ENCODE measurements at regions not wholly inside any gene's neighbourhood (a gene's known extent, or its start where the extent isn't known, plus 50 kb on each side); places are given as distances from the start of the nearest gene placed in this dataset.

DNA sequence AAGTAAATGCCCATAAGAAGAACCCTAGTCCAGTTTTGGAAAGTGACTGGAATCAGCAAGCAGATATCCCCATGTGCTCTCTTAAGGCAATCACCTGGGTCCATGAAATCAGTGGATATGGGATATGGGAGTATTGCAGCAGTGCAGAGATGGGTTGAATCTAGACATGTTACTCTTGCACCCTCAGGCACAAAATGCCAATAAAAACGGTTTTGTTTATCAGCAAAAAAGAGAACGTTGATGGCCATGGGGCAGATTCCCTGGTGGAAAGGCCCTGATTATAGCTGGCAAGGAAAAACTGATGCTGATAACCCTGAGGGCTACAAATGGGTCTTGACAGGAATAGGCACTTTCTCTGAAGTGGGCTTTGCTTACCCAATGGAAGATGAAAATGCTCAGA, 380.2 kb upstream of the SEMA6D start (continued):
- TF ChIP-seq, protein P1, sequence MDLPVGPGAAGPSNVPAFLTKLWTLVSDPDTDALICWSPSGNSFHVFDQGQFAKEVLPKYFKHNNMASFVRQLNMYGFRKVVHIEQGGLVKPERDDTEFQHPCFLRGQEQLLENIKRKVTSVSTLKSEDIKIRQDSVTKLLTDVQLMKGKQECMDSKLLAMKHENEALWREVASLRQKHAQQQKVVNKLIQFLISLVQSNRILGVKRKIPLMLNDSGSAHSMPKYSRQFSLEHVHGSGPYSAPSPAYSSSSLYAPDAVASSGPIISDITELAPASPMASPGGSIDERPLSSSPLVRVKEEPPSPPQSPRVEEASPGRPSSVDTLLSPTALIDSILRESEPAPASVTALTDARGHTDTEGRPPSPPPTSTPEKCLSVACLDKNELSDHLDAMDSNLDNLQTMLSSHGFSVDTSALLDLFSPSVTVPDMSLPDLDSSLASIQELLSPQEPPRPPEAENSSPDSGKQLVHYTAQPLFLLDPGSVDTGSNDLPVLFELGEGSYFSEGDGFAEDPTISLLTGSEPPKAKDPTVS (IDR thresholded peaks at IDR 0.05; ENCODE audit: low read depth, low read length), result no peak
- no peak for TF ChIP-seq EED (IDR thresholded peaks at IDR 0.05; ENCODE audit: low read depth)

DNA sequence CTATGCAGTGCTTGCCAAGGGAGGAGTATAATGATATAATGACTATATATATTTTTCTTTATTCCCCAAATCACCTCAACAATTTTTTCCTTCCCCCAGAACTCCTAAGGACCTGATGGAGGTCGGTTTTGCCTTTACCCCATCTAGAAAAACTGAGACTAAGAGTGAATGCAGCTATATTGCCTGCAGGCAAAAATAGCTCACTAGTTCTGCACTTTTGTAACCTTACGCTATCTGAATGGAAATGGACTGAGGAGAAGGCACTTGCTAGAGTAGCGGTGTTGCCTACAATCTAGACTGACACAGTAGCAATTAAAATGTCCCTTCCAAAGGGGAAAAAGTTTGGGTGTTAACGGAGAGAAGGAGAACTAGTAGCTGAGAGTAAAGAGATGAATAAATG, 379.5 kb upstream of the SEMA6D start:
- Histone ChIP-seq H3K36me3 (ENCODE audit: control insufficient read depth in 2 of 2, insufficient read depth in 2 of 2, low read length in 1 of 2) (no peaks in the 10 kb centered on the region), H3K9ac (ENCODE audit: control insufficient read depth, insufficient read depth, low read length) (no peak overlapping the region), H3K79me2 (ENCODE audit: control insufficient read depth, insufficient read depth, low read length) (no peaks in the 10 kb centered on the region), H2AFZ (ENCODE audit: control insufficient read depth, low read depth, low read length) (no peak overlapping the region), H3K27me3 (replicated peaks in 1 of 2; ENCODE audit: control insufficient read depth in 2 of 2, insufficient read depth in 2 of 2, low read length in 1 of 2) (no peaks in the 10 kb centered on the region), H3K4me1 (ENCODE audit: control insufficient read depth, insufficient read depth, low read length) (no peaks in the 10 kb centered on the region), H3K4me2 (ENCODE audit: control insufficient read depth, insufficient read depth) (no peak overlapping the region), H3K4me3 (no peak overlapping the region), H3K9me3 (replicated peaks; ENCODE audit: control insufficient read depth, insufficient read depth, low read length) (no peaks in the 10 kb centered on the region), H3K27ac (ENCODE audit: control insufficient read depth, insufficient read depth) (no peak overlapping the region), H4K20me1 (ENCODE audit: control insufficient read depth, insufficient read depth) (no peaks in the 10 kb centered on the region)
- BruUV-seq (replicated peaks), result no TSS peak
- ChIA-PET CTCF (no interaction called here), RAD21 (ENCODE audit: unreplicated experiment) (no interaction called here), SMC1A (ENCODE audit: uncharacterized antibody, unreplicated experiment) (no interaction called here), POLR2A (no interaction called here)
- WGBS (ENCODE audit: insufficient coverage, insufficient replicate concordance, low lambda C conversion rate, missing lambda C conversion rate), result 26% methylated on average over 4 of the region's 4 CpGs
- no peak for FAIRE-seq
- no peak for DNase-seq (ENCODE audit: low read depth, low spot score)
- ATAC-seq, result no peak
- intact Hi-C loops (cut with micrococcal nuclease; ENCODE audit: unreplicated experiment), result no loop called here
- in situ Hi-C loops (cut with MboI), result no loop called here
- TF ChIP-seq EED (IDR thresholded peaks at IDR 0.05; ENCODE audit: low read depth) (no peak), KLF5 (IDR thresholded peaks at IDR 0.05; ENCODE audit: partially characterized antibody) (no peak), POLR2AphosphoS2 (IDR thresholded peaks at IDR 0.05; ENCODE audit: low read depth, low read length) (no peak), IKZF1 (conservative IDR thresholded peaks at IDR 0.05) (no peak), YBX1 (IDR thresholded peaks at IDR 0.05) (no peak)
- TF ChIP-seq, protein P2, sequence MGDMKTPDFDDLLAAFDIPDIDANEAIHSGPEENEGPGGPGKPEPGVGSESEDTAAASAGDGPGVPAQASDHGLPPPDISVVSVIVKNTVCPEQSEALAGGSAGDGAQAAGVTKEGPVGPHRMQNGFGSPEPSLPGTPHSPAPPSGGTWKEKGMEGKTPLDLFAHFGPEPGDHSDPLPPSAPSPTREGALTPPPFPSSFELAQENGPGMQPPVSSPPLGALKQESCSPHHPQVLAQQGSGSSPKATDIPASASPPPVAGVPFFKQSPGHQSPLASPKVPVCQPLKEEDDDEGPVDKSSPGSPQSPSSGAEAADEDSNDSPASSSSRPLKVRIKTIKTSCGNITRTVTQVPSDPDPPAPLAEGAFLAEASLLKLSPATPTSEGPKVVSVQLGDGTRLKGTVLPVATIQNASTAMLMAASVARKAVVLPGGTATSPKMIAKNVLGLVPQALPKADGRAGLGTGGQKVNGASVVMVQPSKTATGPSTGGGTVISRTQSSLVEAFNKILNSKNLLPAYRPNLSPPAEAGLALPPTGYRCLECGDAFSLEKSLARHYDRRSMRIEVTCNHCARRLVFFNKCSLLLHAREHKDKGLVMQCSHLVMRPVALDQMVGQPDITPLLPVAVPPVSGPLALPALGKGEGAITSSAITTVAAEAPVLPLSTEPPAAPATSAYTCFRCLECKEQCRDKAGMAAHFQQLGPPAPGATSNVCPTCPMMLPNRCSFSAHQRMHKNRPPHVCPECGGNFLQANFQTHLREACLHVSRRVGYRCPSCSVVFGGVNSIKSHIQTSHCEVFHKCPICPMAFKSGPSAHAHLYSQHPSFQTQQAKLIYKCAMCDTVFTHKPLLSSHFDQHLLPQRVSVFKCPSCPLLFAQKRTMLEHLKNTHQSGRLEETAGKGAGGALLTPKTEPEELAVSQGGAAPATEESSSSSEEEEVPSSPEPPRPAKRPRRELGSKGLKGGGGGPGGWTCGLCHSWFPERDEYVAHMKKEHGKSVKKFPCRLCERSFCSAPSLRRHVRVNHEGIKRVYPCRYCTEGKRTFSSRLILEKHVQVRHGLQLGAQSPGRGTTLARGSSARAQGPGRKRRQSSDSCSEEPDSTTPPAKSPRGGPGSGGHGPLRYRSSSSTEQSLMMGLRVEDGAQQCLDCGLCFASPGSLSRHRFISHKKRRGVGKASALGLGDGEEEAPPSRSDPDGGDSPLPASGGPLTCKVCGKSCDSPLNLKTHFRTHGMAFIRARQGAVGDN (IDR thresholded peaks at IDR 0.05), result no peak
- TF ChIP-seq, protein P3, sequence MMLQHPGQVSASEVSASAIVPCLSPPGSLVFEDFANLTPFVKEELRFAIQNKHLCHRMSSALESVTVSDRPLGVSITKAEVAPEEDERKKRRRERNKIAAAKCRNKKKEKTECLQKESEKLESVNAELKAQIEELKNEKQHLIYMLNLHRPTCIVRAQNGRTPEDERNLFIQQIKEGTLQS (IDR thresholded peaks at IDR 0.05; ENCODE audit: borderline replicate concordance, extremely low read depth, low read depth, low read length), result no peak
- TF ChIP-seq, protein P4, sequence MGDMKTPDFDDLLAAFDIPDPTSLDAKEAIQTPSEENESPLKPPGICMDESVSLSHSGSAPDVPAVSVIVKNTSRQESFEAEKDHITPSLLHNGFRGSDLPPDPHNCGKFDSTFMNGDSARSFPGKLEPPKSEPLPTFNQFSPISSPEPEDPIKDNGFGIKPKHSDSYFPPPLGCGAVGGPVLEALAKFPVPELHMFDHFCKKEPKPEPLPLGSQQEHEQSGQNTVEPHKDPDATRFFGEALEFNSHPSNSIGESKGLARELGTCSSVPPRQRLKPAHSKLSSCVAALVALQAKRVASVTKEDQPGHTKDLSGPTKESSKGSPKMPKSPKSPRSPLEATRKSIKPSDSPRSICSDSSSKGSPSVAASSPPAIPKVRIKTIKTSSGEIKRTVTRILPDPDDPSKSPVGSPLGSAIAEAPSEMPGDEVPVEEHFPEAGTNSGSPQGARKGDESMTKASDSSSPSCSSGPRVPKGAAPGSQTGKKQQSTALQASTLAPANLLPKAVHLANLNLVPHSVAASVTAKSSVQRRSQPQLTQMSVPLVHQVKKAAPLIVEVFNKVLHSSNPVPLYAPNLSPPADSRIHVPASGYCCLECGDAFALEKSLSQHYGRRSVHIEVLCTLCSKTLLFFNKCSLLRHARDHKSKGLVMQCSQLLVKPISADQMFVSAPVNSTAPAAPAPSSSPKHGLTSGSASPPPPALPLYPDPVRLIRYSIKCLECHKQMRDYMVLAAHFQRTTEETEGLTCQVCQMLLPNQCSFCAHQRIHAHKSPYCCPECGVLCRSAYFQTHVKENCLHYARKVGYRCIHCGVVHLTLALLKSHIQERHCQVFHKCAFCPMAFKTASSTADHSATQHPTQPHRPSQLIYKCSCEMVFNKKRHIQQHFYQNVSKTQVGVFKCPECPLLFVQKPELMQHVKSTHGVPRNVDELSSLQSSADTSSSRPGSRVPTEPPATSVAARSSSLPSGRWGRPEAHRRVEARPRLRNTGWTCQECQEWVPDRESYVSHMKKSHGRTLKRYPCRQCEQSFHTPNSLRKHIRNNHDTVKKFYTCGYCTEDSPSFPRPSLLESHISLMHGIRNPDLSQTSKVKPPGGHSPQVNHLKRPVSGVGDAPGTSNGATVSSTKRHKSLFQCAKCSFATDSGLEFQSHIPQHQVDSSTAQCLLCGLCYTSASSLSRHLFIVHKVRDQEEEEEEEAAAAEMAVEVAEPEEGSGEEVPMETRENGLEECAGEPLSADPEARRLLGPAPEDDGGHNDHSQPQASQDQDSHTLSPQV (IDR thresholded peaks at IDR 0.05), result no peak
- TF ChIP-seq, protein P5, sequence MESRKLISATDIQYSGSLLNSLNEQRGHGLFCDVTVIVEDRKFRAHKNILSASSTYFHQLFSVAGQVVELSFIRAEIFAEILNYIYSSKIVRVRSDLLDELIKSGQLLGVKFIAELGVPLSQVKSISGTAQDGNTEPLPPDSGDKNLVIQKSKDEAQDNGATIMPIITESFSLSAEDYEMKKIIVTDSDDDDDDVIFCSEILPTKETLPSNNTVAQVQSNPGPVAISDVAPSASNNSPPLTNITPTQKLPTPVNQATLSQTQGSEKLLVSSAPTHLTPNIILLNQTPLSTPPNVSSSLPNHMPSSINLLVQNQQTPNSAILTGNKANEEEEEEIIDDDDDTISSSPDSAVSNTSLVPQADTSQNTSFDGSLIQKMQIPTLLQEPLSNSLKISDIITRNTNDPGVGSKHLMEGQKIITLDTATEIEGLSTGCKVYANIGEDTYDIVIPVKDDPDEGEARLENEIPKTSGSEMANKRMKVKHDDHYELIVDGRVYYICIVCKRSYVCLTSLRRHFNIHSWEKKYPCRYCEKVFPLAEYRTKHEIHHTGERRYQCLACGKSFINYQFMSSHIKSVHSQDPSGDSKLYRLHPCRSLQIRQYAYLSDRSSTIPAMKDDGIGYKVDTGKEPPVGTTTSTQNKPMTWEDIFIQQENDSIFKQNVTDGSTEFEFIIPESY (IDR thresholded peaks at IDR 0.05), result no peak

Measured in GM12878 (cell line).